ENCODE measurements at regions not wholly inside any gene's neighbourhood (a gene's known extent, or its start where the extent isn't known, plus 50 kb on each side); places are given as distances from the start of the nearest gene placed in this dataset.

GRCh38 chr2:47992671-47993070, 86.4 kb upstream of the FBXO11 start:
- Histone ChIP-seq H3K9me3 (no peaks in the 10 kb centered on the region), H3K4me3 (no peak overlapping the region), H3K27ac (no peak overlapping the region), H3K4me1 (no peaks in the 10 kb centered on the region), H3K36me3 (no peaks in the 10 kb centered on the region), H3K27me3 (no peaks in the 10 kb centered on the region)
- TF ChIP-seq CTCF (IDR thresholded peaks at IDR 0.05) (no peak), POLR2A (IDR thresholded peaks at IDR 0.05) (no peak)
- DNase-seq (no peak), ATAC-seq (no peak)
- intact Hi-C loops (cut with DNase I): no loop called here

GRCh38 chr2:47996808-47997207, 90.5 kb upstream of the FBXO11 start:
- DNase-seq (no peak), ATAC-seq (no peak)
- no peak for TF ChIP-seq POLR2A (IDR thresholded peaks at IDR 0.05)
- no peak for TF ChIP-seq CTCF (IDR thresholded peaks at IDR 0.05)
- Histone ChIP-seq H3K4me1 (no peaks in the 10 kb centered on the region), H3K36me3 (no peaks in the 10 kb centered on the region), H3K27me3 (no peaks in the 10 kb centered on the region), H3K9me3 (no peaks in the 10 kb centered on the region), H3K4me3 (no peak overlapping the region), H3K27ac (no peak overlapping the region)
- intact Hi-C loops (cut with DNase I): no loop called here
- 76% methylated on average over 3 of the region's 4 CpGs for WGBS (ENCODE audit: insufficient coverage, low coverage, low lambda C conversion rate, missing lambda C conversion rate)

GRCh38 chr2:47999512-47999911, 93.2 kb upstream of the FBXO11 start:
- DNase-seq (no peak), ATAC-seq (no peak)
- WGBS (ENCODE audit: insufficient coverage, low coverage, low lambda C conversion rate, missing lambda C conversion rate): 45% methylated on average over 1 of the region's 1 CpG
- Histone ChIP-seq H3K27ac (no peak overlapping the region), H3K36me3 (no peaks in the 10 kb centered on the region), H3K4me1 (no peaks in the 10 kb centered on the region), H3K4me3 (no peak overlapping the region), H3K9me3 (no peaks in the 10 kb centered on the region), H3K27me3 (no peaks in the 10 kb centered on the region)
- TF ChIP-seq CTCF (IDR thresholded peaks at IDR 0.05) (no peak), POLR2A (IDR thresholded peaks at IDR 0.05) (no peak)
- intact Hi-C loops (cut with DNase I): no loop called here

GRCh38 chr2:48001498-48001897, 95.2 kb upstream of the FBXO11 start:
- no peak for DNase-seq
- Histone ChIP-seq H3K27ac (no peak overlapping the region), H3K4me3 (no peak overlapping the region), H3K36me3 (no peaks in the 10 kb centered on the region), H3K4me1 (no peaks in the 10 kb centered on the region), H3K9me3 (no peaks in the 10 kb centered on the region), H3K27me3 (no peaks in the 10 kb centered on the region)
- no peak for TF ChIP-seq POLR2A (IDR thresholded peaks at IDR 0.05)
- TF ChIP-seq CTCF (IDR thresholded peaks at IDR 0.05): no peak
- intact Hi-C loops (cut with DNase I): no loop called here
- ATAC-seq: peak in 2 of 4 donors; percentile 63 to 67

GRCh38 chr2:48006094-48006493, 99.8 kb upstream of the FBXO11 start:
- Histone ChIP-seq H3K9me3 (no peaks in the 10 kb centered on the region), H3K4me1 (no peaks in the 10 kb centered on the region), H3K4me3 (no peak overlapping the region), H3K27ac (no peak overlapping the region), H3K27me3 (no peaks in the 10 kb centered on the region), H3K36me3 (no peaks in the 10 kb centered on the region)
- DNase-seq (no peak), ATAC-seq (no peak)
- intact Hi-C loops (cut with DNase I): no loop called here
- TF ChIP-seq CTCF (IDR thresholded peaks at IDR 0.05): no peak

All from right lobe of liver (tissue), 6 donors.